Type B pancreatic cell (in vitro differentiated cells): ENCODE measurements at regions not wholly inside any gene's neighbourhood (a gene's known extent, or its start where the extent isn't known, plus 50 kb on each side); places are given as distances from the start of the nearest gene placed in this dataset.
A peak's percentile ranks its signal among the peaks of the same experiment; 100 is the strongest.

Experiments
- DNase-seq: peaks from one replicate; pipeline ENCODE4 v3.0.0; 2021; ENCODE audit warnings: mixed read lengths; ENCODE audit not compliant: unreplicated experiment; ENCODE audit errors: extremely low spot score
- H3K27ac Mint-ChIP-seq: 2 replicates; pipeline ENCODE4 v1.8.0; 2021; ENCODE audit warnings: mild to moderate bottlenecking, mixed read lengths
- H3K27me3 Mint-ChIP-seq: 2 replicates; pipeline ENCODE4 v1.8.0; 2021; ENCODE audit warnings: mixed read lengths
- H3K36me3 Mint-ChIP-seq: 2 replicates; pipeline ENCODE4 v1.8.0; 2021; ENCODE audit warnings: mixed read lengths
- H3K4me1 Mint-ChIP-seq: one replicate; pipeline ENCODE4 v1.8.0; 2021; ENCODE audit warnings: mixed read lengths; ENCODE audit not compliant: unreplicated experiment
- H3K4me3 Mint-ChIP-seq: 2 replicates; pipeline ENCODE4 v1.8.0; 2021; ENCODE audit warnings: mild to moderate bottlenecking, mixed read lengths
- H3K9me3 Mint-ChIP-seq: 2 replicates; pipeline ENCODE4 v1.8.0; 2021; ENCODE audit warnings: mixed read lengths
- TF ChIP-seq, protein P1 (sequence below): fragments of 200-600 bp; sonication (generic); conservative IDR thresholded peaks from 2 replicates; pipeline ENCODE4 v1.5.0; 2021; ENCODE audit warnings: antibody characterized with exemption, mild to moderate bottlenecking

DNA sequence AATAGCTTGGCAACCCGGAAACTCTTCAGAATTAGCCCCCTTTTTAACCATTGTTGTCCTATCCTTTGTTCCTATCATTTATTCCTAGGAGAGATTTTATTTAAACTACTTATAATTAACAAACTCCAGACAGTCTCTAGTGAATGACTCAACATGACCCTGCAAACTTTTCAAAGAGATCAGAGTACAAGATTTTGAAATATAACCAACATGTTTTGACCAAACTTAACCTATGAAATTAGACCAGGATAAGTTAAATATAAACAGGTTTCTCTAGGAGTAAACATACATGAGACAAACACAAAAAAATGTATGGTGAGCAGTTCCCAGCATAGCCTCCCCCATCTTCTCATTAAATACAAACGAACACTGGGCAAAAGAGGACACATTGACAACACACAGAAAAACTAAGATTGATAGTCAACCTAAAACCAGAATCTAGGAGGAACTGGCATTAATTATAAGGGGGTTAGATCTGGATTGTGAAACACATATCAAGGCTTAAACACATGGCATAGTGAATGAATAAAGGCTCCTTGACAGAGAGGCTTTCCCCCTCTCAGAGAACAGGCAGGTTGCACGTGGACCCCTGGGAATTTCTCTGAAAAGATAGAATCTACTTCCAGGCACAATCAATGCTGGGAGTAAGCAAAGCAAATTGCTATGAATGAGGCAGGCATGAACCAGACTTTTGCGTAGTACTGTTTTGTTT lies 284.1 kb downstream of the IRS1 start:
- H3K27me3 Mint-ChIP-seq = no peaks in the 10 kb centered on the region
- peak overlapping the region; percentile 64 for H3K27ac Mint-ChIP-seq
- H3K4me3 Mint-ChIP-seq = no peak overlapping the region
- H3K9me3 Mint-ChIP-seq = peaks cover 11% of the 10 kb centered on the region
- DNase-seq = no peak
- TF ChIP-seq, protein P1, sequence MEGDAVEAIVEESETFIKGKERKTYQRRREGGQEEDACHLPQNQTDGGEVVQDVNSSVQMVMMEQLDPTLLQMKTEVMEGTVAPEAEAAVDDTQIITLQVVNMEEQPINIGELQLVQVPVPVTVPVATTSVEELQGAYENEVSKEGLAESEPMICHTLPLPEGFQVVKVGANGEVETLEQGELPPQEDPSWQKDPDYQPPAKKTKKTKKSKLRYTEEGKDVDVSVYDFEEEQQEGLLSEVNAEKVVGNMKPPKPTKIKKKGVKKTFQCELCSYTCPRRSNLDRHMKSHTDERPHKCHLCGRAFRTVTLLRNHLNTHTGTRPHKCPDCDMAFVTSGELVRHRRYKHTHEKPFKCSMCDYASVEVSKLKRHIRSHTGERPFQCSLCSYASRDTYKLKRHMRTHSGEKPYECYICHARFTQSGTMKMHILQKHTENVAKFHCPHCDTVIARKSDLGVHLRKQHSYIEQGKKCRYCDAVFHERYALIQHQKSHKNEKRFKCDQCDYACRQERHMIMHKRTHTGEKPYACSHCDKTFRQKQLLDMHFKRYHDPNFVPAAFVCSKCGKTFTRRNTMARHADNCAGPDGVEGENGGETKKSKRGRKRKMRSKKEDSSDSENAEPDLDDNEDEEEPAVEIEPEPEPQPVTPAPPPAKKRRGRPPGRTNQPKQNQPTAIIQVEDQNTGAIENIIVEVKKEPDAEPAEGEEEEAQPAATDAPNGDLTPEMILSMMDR = no peak
- peaks cover 10% of the 10 kb centered on the region for H3K4me1 Mint-ChIP-seq
- H3K36me3 Mint-ChIP-seq = no peaks in the 10 kb centered on the region

DNA sequence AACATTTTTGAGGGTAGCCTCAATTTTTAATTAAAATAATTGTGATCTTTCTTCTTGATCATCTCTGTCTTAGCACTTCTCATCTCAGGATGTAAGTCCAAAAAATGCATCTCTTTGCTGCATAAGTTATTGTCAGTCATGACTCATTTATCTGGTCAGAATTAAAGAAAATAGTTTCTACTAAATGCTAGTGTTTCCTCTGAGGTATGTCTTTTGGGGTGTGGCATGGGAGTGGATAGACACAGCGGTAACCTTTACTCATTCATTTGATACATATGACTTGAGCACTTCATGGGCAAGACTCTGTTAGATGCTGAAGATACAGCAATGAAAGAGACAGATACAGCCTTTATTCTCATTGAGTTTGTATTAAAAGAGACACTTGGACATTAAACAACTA lies 284.7 kb downstream of the IRS1 start:
- no peak overlapping the region for H3K4me3 Mint-ChIP-seq
- H3K36me3 Mint-ChIP-seq = no peaks in the 10 kb centered on the region
- DNase-seq = no peak
- TF ChIP-seq, protein P1 = no peak
- H3K9me3 Mint-ChIP-seq = peaks cover 9% of the 10 kb centered on the region
- no peaks in the 10 kb centered on the region for H3K27me3 Mint-ChIP-seq
- peak overlapping the region; percentile 64 for H3K27ac Mint-ChIP-seq
- peaks cover 10% of the 10 kb centered on the region for H3K4me1 Mint-ChIP-seq

DNA sequence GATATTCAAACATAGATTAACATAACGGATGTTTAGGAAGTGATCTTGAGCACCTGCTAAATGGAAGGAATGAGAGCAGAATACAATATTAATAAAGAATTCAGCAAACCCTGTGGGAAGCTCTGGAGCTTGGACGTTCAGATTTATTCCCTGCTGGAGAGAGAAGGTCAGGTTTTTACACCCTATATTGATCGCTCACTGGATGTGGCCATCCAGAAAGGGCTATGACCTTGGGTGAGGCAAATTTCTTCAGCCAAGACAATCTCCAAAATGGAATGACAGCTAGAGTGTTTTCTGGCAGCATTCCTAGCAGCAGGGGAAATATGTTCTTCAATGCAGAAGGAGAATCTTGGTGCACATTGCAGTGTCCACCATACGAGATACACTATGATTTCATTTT lies 288.3 kb downstream of the IRS1 start:
- Mint-ChIP-seq H3K27me3 (no peaks in the 10 kb centered on the region), H3K4me3 (no peak overlapping the region), H3K4me1 (peaks cover 10% of the 10 kb centered on the region), H3K9me3 (peaks cover 8% of the 10 kb centered on the region), H3K36me3 (no peaks in the 10 kb centered on the region), H3K27ac (no peak overlapping the region)
- no peak for DNase-seq
- TF ChIP-seq, protein P1 = no peak

DNA sequence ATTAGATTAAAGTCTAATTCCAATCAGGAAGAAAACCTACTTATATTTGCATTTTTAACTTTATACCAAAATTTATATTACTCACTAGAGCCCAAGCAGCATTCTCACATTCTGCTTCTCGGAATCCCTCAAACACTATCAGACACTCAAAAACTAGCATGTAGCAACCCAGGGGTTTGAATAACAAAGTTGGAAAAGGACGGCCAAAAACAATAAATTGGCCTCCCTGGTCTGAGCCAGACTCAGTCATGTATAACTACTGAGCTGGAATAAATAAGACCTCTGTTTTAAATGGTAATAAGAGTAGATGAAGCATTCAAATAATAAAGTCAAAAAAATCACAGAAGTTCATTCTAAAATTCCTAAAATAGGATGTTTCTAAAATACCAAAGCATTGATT lies 290.9 kb downstream of the IRS1 start:
- Mint-ChIP-seq H3K4me3 (no peak overlapping the region), H3K9me3 (no peaks in the 10 kb centered on the region), H3K36me3 (no peaks in the 10 kb centered on the region), H3K4me1 (no peaks in the 10 kb centered on the region), H3K27me3 (no peaks in the 10 kb centered on the region), H3K27ac (no peak overlapping the region)
- TF ChIP-seq, protein P1 = no peak
- DNase-seq = no peak

DNA sequence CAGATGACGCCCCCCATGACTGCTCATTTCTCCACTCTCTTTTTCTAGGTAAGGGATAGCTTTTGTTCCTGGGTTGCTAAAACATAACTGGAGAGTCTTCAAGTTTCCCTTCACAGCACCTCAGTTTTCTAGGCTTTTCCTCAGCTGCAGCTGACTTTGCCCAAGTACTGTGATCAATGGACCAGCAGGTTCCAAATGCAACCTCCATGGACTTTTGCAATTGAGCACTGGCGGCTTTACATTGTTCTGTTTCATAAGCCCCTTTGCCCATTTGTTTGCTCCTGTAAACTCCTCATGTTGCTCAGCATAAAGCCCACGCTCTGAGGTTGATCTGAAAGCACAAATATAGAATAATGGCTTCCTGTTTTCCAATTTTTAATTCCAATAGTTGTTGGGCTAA lies 291.6 kb downstream of the IRS1 start:
- TF ChIP-seq, protein P1 = no peak
- no peak for DNase-seq
- no peak overlapping the region for H3K4me3 Mint-ChIP-seq
- no peaks in the 10 kb centered on the region for H3K4me1 Mint-ChIP-seq
- H3K36me3 Mint-ChIP-seq = no peaks in the 10 kb centered on the region
- no peaks in the 10 kb centered on the region for H3K27me3 Mint-ChIP-seq
- H3K9me3 Mint-ChIP-seq = no peaks in the 10 kb centered on the region
- H3K27ac Mint-ChIP-seq = no peak overlapping the region
